Hepatocyte (in vitro differentiated cells): ENCODE measurements at regions not wholly inside any gene's neighbourhood (a gene's known extent, or its start where the extent isn't known, plus 50 kb on each side); places are given as distances from the start of the nearest gene placed in this dataset.

ENCODE experiments used
- EZH2phosphoT487 ChIP-seq: fragments of 200-600 bp; sonication (generic); IDR thresholded peaks from one replicate; pipeline ENCODE4 v1.6.1; 2018; ENCODE audit warnings: antibody characterized with exemption, mild to moderate bottlenecking, low read depth, moderate library complexity; ENCODE audit not compliant: unreplicated experiment, severe bottlenecking
- TF ChIP-seq, protein P1 (sequence below): fragments of 200-600 bp; sonication (generic); IDR thresholded peaks from 2 replicates; pipeline ENCODE4 v1.5.1; 2016; ENCODE audit warnings: antibody characterized with exemption, mild to moderate bottlenecking; ENCODE audit not compliant: poor library complexity

DNA sequence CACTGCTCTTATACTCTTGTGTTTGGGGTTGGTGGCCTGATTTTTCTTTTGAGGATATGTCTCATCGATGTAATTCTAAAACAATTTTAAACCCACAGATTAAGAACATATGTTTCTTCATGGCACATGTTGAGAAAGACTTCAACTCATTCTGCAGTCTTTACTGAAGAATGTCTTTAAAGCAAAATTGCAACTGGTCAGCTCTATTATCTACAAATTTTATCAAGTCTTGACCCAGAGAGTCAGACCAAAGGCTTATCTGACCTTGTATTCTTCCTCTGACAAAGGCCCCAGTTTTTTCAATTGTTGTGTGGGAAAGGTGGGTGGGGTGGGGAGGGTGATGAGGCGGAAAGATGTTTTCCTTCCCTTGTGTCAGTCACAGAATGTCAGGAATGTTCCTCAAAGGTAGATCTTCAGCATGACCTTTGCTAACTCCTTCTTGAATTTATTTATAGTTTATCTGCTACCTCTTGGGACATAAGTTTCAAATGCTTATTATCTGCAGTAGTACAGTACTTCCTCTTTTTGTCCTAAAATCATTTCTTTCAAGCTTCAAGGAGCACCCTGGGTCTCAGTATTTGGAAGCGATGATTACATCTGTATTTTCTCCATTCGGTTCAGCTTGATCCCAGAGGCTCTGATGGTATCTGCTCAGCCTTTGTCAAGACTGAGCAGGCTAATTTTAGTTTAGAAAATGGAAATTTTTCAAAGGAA lies 63.2 kb upstream of the TIAM2 start:
- no peak for TF ChIP-seq EZH2phosphoT487
- TF ChIP-seq, protein P1, sequence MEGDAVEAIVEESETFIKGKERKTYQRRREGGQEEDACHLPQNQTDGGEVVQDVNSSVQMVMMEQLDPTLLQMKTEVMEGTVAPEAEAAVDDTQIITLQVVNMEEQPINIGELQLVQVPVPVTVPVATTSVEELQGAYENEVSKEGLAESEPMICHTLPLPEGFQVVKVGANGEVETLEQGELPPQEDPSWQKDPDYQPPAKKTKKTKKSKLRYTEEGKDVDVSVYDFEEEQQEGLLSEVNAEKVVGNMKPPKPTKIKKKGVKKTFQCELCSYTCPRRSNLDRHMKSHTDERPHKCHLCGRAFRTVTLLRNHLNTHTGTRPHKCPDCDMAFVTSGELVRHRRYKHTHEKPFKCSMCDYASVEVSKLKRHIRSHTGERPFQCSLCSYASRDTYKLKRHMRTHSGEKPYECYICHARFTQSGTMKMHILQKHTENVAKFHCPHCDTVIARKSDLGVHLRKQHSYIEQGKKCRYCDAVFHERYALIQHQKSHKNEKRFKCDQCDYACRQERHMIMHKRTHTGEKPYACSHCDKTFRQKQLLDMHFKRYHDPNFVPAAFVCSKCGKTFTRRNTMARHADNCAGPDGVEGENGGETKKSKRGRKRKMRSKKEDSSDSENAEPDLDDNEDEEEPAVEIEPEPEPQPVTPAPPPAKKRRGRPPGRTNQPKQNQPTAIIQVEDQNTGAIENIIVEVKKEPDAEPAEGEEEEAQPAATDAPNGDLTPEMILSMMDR = no peak
